ENCODE measurements at regions not wholly inside any gene's neighbourhood (a gene's known extent, or its start where the extent isn't known, plus 50 kb on each side); places are given as distances from the start of the nearest gene placed in this dataset.

DNA sequence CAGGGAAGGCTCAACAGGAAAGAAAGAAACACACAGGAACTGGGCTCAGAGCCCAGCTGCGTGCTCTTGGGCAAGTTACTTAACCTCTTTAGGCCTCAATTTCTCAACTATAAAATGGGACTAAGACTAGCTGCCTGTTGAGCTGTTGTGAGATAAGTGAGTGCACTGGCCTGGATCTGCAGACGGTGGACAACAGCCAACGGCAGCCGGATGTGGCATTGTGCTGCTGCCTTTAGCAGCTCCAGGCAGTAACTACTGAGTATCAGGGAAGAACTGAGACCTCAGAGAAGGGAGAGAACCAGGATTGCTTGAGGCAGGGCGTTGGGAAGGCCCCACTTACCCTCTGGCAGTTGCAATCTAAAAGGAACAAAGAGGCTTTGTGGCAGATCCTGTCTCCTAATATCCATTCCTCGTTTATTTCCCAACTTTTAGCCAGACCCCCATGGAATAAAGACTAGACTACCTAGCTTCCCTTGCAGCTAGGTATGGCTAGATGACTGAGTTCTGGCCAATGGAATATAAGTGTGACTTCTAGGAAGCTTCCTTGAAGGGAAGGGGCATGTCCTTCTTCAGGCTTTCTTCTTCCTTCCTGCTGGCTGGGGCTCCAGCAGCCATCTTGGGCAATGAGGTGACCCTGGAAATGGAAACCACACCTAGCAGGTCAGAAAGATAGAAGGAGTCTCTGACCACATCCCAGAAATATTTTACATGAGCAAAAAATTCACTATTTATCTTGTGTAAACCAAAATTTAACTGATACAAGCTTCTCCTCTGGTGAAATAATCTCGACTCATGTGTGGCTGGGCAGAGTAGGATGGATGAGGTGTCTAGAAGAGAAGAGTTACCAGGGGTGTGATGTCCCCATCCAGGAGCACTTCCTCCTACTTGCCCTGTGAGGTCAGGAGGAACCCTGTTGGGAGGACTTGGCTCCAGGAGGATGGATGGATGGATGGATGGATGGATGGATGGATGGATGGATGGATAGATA is 67.6 kb downstream of the MRPL14 start:
- TF ChIP-seq, protein P1, sequence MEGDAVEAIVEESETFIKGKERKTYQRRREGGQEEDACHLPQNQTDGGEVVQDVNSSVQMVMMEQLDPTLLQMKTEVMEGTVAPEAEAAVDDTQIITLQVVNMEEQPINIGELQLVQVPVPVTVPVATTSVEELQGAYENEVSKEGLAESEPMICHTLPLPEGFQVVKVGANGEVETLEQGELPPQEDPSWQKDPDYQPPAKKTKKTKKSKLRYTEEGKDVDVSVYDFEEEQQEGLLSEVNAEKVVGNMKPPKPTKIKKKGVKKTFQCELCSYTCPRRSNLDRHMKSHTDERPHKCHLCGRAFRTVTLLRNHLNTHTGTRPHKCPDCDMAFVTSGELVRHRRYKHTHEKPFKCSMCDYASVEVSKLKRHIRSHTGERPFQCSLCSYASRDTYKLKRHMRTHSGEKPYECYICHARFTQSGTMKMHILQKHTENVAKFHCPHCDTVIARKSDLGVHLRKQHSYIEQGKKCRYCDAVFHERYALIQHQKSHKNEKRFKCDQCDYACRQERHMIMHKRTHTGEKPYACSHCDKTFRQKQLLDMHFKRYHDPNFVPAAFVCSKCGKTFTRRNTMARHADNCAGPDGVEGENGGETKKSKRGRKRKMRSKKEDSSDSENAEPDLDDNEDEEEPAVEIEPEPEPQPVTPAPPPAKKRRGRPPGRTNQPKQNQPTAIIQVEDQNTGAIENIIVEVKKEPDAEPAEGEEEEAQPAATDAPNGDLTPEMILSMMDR (conservative IDR thresholded peaks at IDR 0.05) = no peak
- TF ChIP-seq EZH2 (IDR thresholded peaks at IDR 0.05; ENCODE audit: low read depth) = no peak

All from PC-9 (cell line).